Heart right ventricle (tissue), 16 donors: ENCODE measurements at regions not wholly inside any gene's neighbourhood (a gene's known extent, or its start where the extent isn't known, plus 50 kb on each side); places are given as distances from the start of the nearest gene placed in this dataset.

Experiments
- ATAC-seq, 8 donors: fragments of 200-7000 bp; cut with Tn5 transposase; one replicate each; pipeline ENCODE4 v1.9.1; 2020; ENCODE audit warnings: mild to moderate bottlenecking in 8 of 8, moderate library complexity in 8 of 8, moderate number of reproducible peaks in 1 of 8
- DNase-seq, 2 donors: peaks; one replicate each; pipeline ENCODE4 v3.0.0-alpha.2; 2020
- H3K27ac ChIP-seq, 10 donors: fragments of 200-600 bp; sonication (generic) in 2 of 10; one replicate each; pipeline versions ENCODE4 v1.5.0 to v1.8.0; 2020 to 2022; ENCODE audit warnings: mild to moderate bottlenecking in 3 of 10
- H3K27me3 ChIP-seq, 7 donors: fragments of 200-600 bp; one replicate each; pipeline ENCODE4 v1.8.0; 2021 to 2022; ENCODE audit warnings: mild to moderate bottlenecking in 2 of 7
- H3K36me3 ChIP-seq, 9 donors: fragments of 200-600 bp; sonication (generic) in 1 of 9; one replicate each; pipeline versions ENCODE4 v1.5.0 to v1.8.0; 2020 to 2022; ENCODE audit warnings: mild to moderate bottlenecking in 2 of 9
- H3K4me1 ChIP-seq, 9 donors: fragments of 200-600 bp; sonication (generic) in 1 of 9; one replicate each; pipeline versions ENCODE4 v1.5.0 to v1.8.0; 2020 to 2022; ENCODE audit warnings: mild to moderate bottlenecking in 4 of 9
- H3K4me3 ChIP-seq, 10 donors: fragments of 200-600 bp; sonication (generic) in 2 of 10; one replicate each; pipeline versions ENCODE4 v1.5.0 to v1.8.0; 2020 to 2022; ENCODE audit warnings: mild to moderate bottlenecking in 7 of 10, moderate library complexity in 2 of 10
- H3K9me3 ChIP-seq, 11 donors: fragments of 200-600 bp in 10 of 11; sonication (generic) in 2 of 11; one replicate each; pipeline versions ENCODE4 v1.5.0 to v1.8.0; 2013 to 2022; ENCODE audit warnings: mild to moderate bottlenecking in 2 of 11, control low read depth in 1 of 11, moderate library complexity in 1 of 11
- WGBS, 2 donors: extraction: QIAGEN DNeasy Blood & Tissue Kit; methylation state at CpG; one replicate each; pipeline ENCODE4 v1.1.7; 2013; ENCODE audit warnings: inconsistent platforms in 1 of 2; 5-methylcytosine and 5-hydroxymethylcytosine counted together
- intact Hi-C, 10 donors: fragments of 100-400 bp; cut with DNase I; formaldehyde crosslinking; loops; one replicate each; pipeline versions ENCODE4 v1.11.1 to v1.14.2; 2022
- TF ChIP-seq, protein P1 (sequence below), 9 donors: fragments of 200-600 bp; sonication (generic) in 2 of 9; IDR thresholded peaks; one replicate each; pipeline versions ENCODE4 v1.5.0 to v1.8.0; 2021 to 2022; ENCODE audit warnings: antibody characterized with exemption in 9 of 9, mild to moderate bottlenecking in 5 of 9, moderate library complexity in 1 of 9
- donor health status: Arrhythmogenic right ventricular cardiomyopathy.
- donor health status: ischemic (EF 13 %, LVEDD 7.1; RV severe dilation, severe dysfunction).
- donor health status: healthy with polysubstance abuse.
- donor health status: DM: no; HTN: yes; CAD: no.
- donor health status: DM: no; HTN: no; CAD: no.
- donor health status: ischemic (EF 25% LVEDD 6.9; RV normal size, moderate dysfunction).
- donor health status: ischemic (EF 25% LVEDD 5.7; RV mildly dilated, moderate dysfunction).
- donor health status: healthy.
- donor health status: DM: yes; HTN: yes; CAD: no.
- donor health status: Ischemic cardiomyopathy.
- donor health status: ischemic (EF 35%, LVEDD 5.7; RV mildly dilated, moderate dysfunction).
- donor health status: nonischemic (EF 11% LVEDD 7.7; RV severe dilation, severe dysfunction).
- donor health status: DM: yes; HTN: yes; CAD: no.
- donor health status: PGD.
- donor health status: ischemic (EF 29% LVEDD 5.4; RV normal size, mild dysfunction).
- donor health status: nonischemic (EF 23%, LVEDD 6.1; RV moderate dilation, normal function).

DNA sequence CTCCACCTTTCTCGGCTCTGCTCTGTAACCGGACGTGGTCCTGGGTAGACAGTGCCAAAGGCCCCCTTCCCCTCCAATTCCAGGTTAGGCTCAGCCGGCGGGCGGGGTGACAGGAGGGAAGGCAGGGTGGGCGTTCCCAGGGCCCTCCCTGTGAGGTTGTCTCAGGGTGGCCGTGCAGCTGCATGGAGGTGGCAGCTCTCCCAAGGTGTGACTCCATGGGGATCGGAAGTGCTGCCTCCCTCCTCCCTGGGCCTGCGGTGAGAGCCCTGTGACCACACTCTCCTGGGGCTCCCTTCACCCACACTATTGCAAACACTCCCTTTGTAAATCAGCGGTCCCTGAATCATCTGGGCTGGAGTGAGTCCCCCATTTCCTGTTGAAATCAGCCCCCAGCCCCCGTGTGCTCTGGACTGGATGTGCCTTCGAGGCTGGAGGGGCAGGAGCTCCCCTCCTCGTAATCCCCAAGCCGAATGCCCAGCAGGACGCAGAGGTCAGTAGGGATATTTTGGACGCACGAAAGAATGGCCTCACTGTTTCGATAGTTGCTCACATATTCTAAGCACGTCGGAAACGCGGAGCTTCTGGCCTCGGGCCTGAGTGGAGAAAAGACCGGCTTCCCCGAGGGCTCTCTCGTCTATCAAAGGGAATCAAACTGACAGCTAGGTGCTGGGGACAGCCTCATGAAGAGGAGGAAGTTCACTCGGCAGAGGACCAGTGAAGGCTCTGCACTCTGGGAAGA is 107.6 kb upstream of the COL5A1 start:
- Histone ChIP-seq H3K4me3 (no peak overlapping the region), H3K36me3 (no peaks in the 10 kb centered on the region), H3K4me1 (peaks cover 0 to 18% (median 0%) of the 10 kb centered on the region in 9 donors), H3K9me3 (peaks cover 0 to 27% (median 10%) of the 10 kb centered on the region in 11 donors), H3K27me3 (peaks cover 0 to 33% (median 8%) of the 10 kb centered on the region in 7 donors), H3K27ac (no peak overlapping the region)
- 54% methylated on average over 28 of the region's 28 CpGs for WGBS, 2 donors
- DNase-seq (no peak), ATAC-seq (no peak)
- intact Hi-C loops, result loop anchor here in 1 of 10 donors (10.0 kb wide), 1 partner anchor 111 kb away; the partner anchor contains the start of gene COL5A1
- TF ChIP-seq, protein P1, sequence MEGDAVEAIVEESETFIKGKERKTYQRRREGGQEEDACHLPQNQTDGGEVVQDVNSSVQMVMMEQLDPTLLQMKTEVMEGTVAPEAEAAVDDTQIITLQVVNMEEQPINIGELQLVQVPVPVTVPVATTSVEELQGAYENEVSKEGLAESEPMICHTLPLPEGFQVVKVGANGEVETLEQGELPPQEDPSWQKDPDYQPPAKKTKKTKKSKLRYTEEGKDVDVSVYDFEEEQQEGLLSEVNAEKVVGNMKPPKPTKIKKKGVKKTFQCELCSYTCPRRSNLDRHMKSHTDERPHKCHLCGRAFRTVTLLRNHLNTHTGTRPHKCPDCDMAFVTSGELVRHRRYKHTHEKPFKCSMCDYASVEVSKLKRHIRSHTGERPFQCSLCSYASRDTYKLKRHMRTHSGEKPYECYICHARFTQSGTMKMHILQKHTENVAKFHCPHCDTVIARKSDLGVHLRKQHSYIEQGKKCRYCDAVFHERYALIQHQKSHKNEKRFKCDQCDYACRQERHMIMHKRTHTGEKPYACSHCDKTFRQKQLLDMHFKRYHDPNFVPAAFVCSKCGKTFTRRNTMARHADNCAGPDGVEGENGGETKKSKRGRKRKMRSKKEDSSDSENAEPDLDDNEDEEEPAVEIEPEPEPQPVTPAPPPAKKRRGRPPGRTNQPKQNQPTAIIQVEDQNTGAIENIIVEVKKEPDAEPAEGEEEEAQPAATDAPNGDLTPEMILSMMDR (IDR thresholded peaks at IDR 0.05), result no peak

DNA sequence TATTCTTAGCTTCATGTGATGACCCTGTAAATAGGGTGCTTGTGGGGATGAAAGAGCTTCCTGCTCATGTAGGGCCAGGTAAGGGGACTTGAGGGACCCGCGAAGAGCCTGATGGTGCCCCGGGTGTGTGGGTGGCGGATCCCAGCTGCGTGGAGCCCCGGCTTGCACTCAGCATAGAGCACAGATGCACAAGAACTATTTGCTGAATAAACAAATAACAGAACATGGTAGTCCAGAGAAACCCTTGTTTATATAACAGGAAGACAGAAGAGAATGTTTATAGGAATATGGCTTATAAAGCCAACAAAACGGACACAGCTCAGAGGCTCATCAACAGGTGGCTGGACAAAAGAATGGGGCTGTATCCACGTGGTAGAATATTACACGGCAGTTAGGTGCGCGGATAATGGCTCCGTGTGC is 106.9 kb upstream of the COL5A1 start:
- intact Hi-C loops, result loop anchor here in 1 of 10 donors (10.0 kb wide), 1 partner anchor 110 kb away; the partner anchor contains the start of gene COL5A1
- Histone ChIP-seq H3K4me3 (no peak overlapping the region), H3K27me3 (peaks cover 0 to 36% (median 8%) of the 10 kb centered on the region in 7 donors), H3K9me3 (peaks cover 0 to 23% (median 10%) of the 10 kb centered on the region in 11 donors), H3K36me3 (no peaks in the 10 kb centered on the region), H3K4me1 (peaks cover 0 to 24% (median 0%) of the 10 kb centered on the region in 9 donors), H3K27ac (no peak overlapping the region)
- TF ChIP-seq, protein P1 (IDR thresholded peaks at IDR 0.05), result no peak
- no peak for ATAC-seq
- no peak for DNase-seq
- WGBS, 2 donors, result 84 to 91% methylated on average over 12 of the region's 12 CpGs

DNA sequence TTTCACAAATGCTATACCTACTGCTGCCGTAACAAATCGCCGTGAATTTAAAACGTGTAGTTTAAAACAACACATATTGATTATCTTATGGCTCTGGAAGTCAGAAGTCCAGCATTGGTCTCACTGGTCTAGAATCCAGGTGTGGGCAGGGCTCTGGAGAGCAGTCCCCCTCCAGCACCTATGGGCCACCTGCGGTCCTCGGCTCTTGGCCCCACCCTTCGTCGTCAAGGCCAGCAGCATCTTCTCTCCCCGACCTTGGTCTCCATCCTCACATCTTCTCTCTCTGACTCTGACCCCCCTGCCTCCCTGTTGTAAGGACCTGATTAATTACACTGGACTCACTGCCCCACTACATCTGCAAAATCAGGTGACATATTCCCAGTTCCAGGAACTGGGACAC is 106.4 kb upstream of the COL5A1 start:
- Histone ChIP-seq H3K4me1 (peaks cover 0 to 28% (median 0%) of the 10 kb centered on the region in 9 donors), H3K36me3 (no peaks in the 10 kb centered on the region), H3K9me3 (peaks cover 0 to 18% (median 6%) of the 10 kb centered on the region in 11 donors), H3K4me3 (no peak overlapping the region), H3K27ac (no peak overlapping the region), H3K27me3 (peaks cover 0 to 41% (median 13%) of the 10 kb centered on the region in 7 donors)
- TF ChIP-seq, protein P1 (IDR thresholded peaks at IDR 0.05), result no peak
- DNase-seq (no peak), ATAC-seq (no peak)
- intact Hi-C loops, result loop anchor here in 1 of 10 donors (10.0 kb wide), 1 partner anchor 110 kb away; the partner anchor contains the start of gene COL5A1
- WGBS, 2 donors, result 90 to 93% methylated on average over 9 of the region's 9 CpGs

DNA sequence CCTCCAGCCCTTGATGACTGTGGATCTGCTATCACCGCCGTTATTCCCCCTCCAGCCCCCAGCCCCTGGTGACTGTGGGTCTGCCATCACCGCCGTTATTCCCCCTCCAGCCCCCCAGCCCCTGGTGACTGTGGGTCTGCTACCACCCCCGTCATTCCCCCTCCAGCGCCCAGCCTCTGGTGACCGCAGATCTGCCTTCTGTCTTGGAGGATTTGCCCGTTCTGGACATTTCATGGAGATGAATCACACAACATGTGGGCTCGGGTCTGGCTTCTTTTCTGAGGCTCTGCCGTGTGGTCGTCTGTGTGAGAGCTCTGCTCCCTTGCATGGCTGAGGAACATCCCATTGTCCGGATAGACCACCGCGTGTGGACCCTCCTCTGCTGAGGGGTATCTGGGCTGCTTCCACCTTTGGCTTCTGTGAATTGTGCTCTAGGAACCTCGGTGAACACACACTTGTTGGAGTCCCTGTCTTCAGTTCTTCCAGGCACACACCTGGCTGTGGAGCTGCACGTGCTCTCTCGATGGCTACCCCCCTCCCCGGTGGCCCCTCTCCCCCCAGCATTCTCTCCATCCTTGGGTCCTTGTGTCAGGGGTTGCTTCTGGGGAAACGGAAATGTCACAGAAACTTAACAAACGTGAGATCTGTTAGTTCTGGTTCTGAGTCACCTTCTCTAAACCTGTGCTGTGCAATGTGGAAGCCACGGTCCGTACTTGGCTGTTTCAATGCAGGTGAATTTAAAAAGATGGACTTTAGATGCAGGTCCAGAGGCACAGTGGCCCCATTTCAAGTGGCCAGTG is 105.3 kb upstream of the COL5A1 start:
- no peak for ATAC-seq
- Histone ChIP-seq H3K4me3 (no peak overlapping the region), H3K4me1 (peaks cover 0 to 32% (median 0%) of the 10 kb centered on the region in 9 donors), H3K27me3 (peaks cover 0 to 52% (median 13%) of the 10 kb centered on the region in 7 donors), H3K36me3 (no peaks in the 10 kb centered on the region), H3K9me3 (peaks cover 0 to 7% (median 0%) of the 10 kb centered on the region in 11 donors), H3K27ac (no peak overlapping the region)
- intact Hi-C loops, result loop anchor here in 1 of 10 donors (10.0 kb wide), 1 partner anchor 108 kb away; the partner anchor contains the start of gene COL5A1
- TF ChIP-seq, protein P1 (IDR thresholded peaks at IDR 0.05), result no peak
- no peak for DNase-seq
- WGBS, 2 donors, result 70 to 79% methylated on average over 22 of the region's 22 CpGs
